GM12878 (cell line): ENCODE measurements at regions not wholly inside any gene's neighbourhood (a gene's known extent, or its start where the extent isn't known, plus 50 kb on each side); places are given as distances from the start of the nearest gene placed in this dataset.

Experiments used
- CTCF ChIP-seq, 3 experiments: IDR thresholded peaks in 2 of 3; conservative IDR thresholded peaks in 1 of 3; 2 replicates each; pipeline ENCODE4 v1.5.1; 2011; ENCODE audit warnings: low read depth in 3 of 3, low read length in 3 of 3, mild to moderate bottlenecking in 3 of 3, control low read depth in 2 of 3, moderate library complexity in 2 of 3, inconsistent platforms in 1 of 3, mixed read lengths in 1 of 3; ENCODE audit not compliant: control insufficient read depth in 2 of 3, insufficient read depth in 1 of 3; ENCODE audit errors: extremely low read depth in 1 of 3
- EZH2 ChIP-seq: IDR thresholded peaks from 2 replicates; pipeline ENCODE4 v1.6.1; 2012; ENCODE audit warnings: low read depth, mild to moderate bottlenecking, control low read depth, inconsistent platforms, low read length, borderline replicate concordance; ENCODE audit not compliant: control insufficient read depth
- POLR2A ChIP-seq: IDR thresholded peaks from 2 replicates; pipeline ENCODE4 v1.6.1; 2011; ENCODE audit warnings: low read depth, mild to moderate bottlenecking, low read length
- POLR2AphosphoS5 ChIP-seq: IDR thresholded peaks from 2 replicates; pipeline ENCODE4 v1.6.1; 2011; ENCODE audit warnings: mild to moderate bottlenecking, low read length, inconsistent platforms
- SIX5 ChIP-seq: IDR thresholded peaks from 2 replicates; pipeline ENCODE4 v1.6.1; 2011; ENCODE audit warnings: mild to moderate bottlenecking, low read depth, low read length, moderate library complexity; ENCODE audit not compliant: severe bottlenecking
- TCF12 ChIP-seq: IDR thresholded peaks from 2 replicates; pipeline ENCODE4 v1.6.1; 2011; ENCODE audit warnings: low read depth, mild to moderate bottlenecking, low read length
- YY1 ChIP-seq: IDR thresholded peaks from 2 replicates; pipeline ENCODE4 v1.6.1; 2011; ENCODE audit warnings: low read depth, mild to moderate bottlenecking, low read length

DNA sequence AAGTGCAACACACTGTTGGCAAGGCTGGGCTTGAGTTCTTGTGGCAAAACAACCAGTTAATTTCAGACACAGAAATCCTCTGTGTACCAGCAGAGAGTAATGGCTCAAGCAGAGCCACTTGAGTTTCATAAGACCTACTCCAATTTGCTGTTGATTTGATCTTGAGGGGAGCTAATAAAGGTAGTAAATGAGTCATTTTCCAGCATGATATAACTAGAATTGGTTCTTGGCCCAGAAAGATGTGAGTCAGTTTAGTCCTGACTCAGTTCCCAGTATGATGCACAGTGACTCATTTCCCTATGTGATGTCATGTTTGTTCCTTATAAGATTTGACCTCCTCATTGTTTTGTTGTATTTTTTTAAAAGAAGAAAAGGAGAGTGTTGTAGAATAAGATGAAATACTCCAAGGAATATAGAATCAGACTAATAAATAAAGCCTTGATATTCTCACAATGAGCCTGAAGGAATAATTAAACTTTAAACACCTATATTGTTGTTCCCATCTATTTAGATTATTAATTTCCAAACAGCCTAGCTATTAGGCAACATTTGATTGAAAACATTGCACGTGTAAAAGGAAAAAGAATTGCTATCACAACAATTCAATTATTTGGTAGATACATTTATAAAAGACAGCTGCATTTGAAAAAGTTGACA lies 186.2 kb downstream of the REEP3 start:
- TF ChIP-seq YY1 = no peak
- TF ChIP-seq CTCF (IDR thresholded peaks at IDR 0.05 in 2 of 3, conservative IDR thresholded peaks at IDR 0.05 in 1 of 3; ENCODE audit: control insufficient read depth in 2 of 3, extremely low read depth in 1 of 3, insufficient read depth in 1 of 3, low read depth in 3 of 3, low read length in 3 of 3) = no peak
- no peak for TF ChIP-seq POLR2AphosphoS5
- TF ChIP-seq EZH2 = no peak
- TF ChIP-seq POLR2A = no peak
- no peak for TF ChIP-seq TCF12
- no peak for TF ChIP-seq SIX5
